Panc1 (cell line): ENCODE measurements at regions not wholly inside any gene's neighbourhood (a gene's known extent, or its start where the extent isn't known, plus 50 kb on each side); places are given as distances from the start of the nearest gene placed in this dataset.

Experiments
- ATAC-seq: fragments of 200-7000 bp; cut with Tn5 transposase; 2 replicates; pipeline ENCODE4 v1.9.1; 2020; ENCODE audit warnings: mild to moderate bottlenecking, moderate library complexity
- BruUV-seq: library from RNA; stranded (reverse); fragments of 400-500 nt; replicated peaks from 2 replicates; lab custom pipeline; 2021; lab: Mats Ljungman, UMichigan
- CTCF ChIA-PET: fragments of 300-600 bp; sonication (Branson Sonifier 250); formaldehyde crosslinking; loops from one replicate; lab custom pipeline; 2022; ENCODE audit warnings: antibody characterized with exemption; lab: Charles Lee
- POLR2A ChIA-PET: fragments of 300-600 bp; sonication (Branson Sonifier 250); formaldehyde crosslinking; loops from one replicate; lab custom pipeline; 2022; ENCODE audit warnings: antibody characterized with exemption; lab: Charles Lee
- DNase-seq: peaks from one replicate; pipeline ENCODE4 v3.0.0-alpha.2; 2010; ENCODE audit warnings: low read depth, low spot score
- H3K27ac ChIP-seq: 2 replicates; pipeline ENCODE4 v1.5.1; 2011; ENCODE audit warnings: mild to moderate bottlenecking, low read length, inconsistent platforms
- H3K27me3 ChIP-seq: fragments of 200-500 bp; sonication (Bioruptor generic); 2 replicates; pipeline ENCODE4 v1.6.0; 2014; ENCODE audit warnings: low read length, inconsistent platforms; ENCODE audit not compliant: control insufficient read depth, insufficient read depth
- H3K36me3 ChIP-seq: fragments of 200-500 bp; sonication (Bioruptor generic); 2 replicates; pipeline ENCODE4 v1.5.1; 2014; ENCODE audit warnings: inconsistent platforms, mild to moderate bottlenecking, low read length, moderate library complexity; ENCODE audit not compliant: control insufficient read depth, insufficient read depth
- H3K4me1 ChIP-seq: 2 replicates; pipeline ENCODE4 v1.5.1; 2011; ENCODE audit warnings: inconsistent platforms, mild to moderate bottlenecking, low read length, moderate library complexity; ENCODE audit not compliant: control insufficient read depth, insufficient read depth
- H3K4me3 ChIP-seq, 2 experiments: 2 replicates each; pipeline ENCODE4 v1.5.1; 2011 to 2012; ENCODE audit warnings: low read depth in 2 of 2, low read length in 2 of 2, mild to moderate bottlenecking in 2 of 2, inconsistent platforms in 1 of 2, moderate library complexity in 1 of 2
- H3K9me3 ChIP-seq: fragments of 200-500 bp; sonication (Bioruptor generic); 2 replicates; pipeline ENCODE4 v1.5.1; 2014; ENCODE audit warnings: low read depth, mild to moderate bottlenecking, inconsistent platforms, low read length, moderate library complexity; ENCODE audit not compliant: control insufficient read depth, insufficient read depth
- POLR2AphosphoS5 ChIP-seq: IDR thresholded peaks from 2 replicates; pipeline ENCODE4 v1.6.1; 2012; ENCODE audit warnings: mild to moderate bottlenecking, low read depth, low read length, moderate library complexity
- SIN3A ChIP-seq: IDR thresholded peaks from 2 replicates; pipeline ENCODE4 v1.6.1; 2012; ENCODE audit warnings: low read depth, mild to moderate bottlenecking, low read length, moderate library complexity, borderline replicate concordance; ENCODE audit not compliant: insufficient read depth
- TCF7L2 ChIP-seq: IDR thresholded peaks from 2 replicates; pipeline ENCODE4 v1.6.1; 2011; ENCODE audit warnings: mild to moderate bottlenecking, low read depth, low read length, inconsistent platforms
- in situ Hi-C: cut with HindIII; loops from 2 replicates; pipeline ENCODE4 v1.10.0; 2016; ENCODE audit warnings: low sequenced_read_pairs, low pct_unique_long_range_greater_than_20kb
- intact Hi-C: fragments of 100-400 bp; cut with micrococcal nuclease; formaldehyde crosslinking; loops from one replicate; pipeline ENCODE4 v1.10.0; 2022; ENCODE audit not compliant: unreplicated experiment
- TF ChIP-seq, protein P1 (sequence below): fragments of 450-650 bp; IDR thresholded peaks from 2 replicates; pipeline ENCODE4 v1.5.1; 2017; ENCODE audit warnings: mild to moderate bottlenecking
- TF ChIP-seq, protein P2 (sequence below), 2 experiments: IDR thresholded peaks; 2 replicates each; pipeline ENCODE4 v1.6.1; 2011 to 2012; ENCODE audit warnings: low read depth in 2 of 2, control low read depth in 1 of 2, low read length in 1 of 2, mild to moderate bottlenecking in 1 of 2, moderate library complexity in 1 of 2; ENCODE audit not compliant: insufficient read depth in 1 of 2

DNA sequence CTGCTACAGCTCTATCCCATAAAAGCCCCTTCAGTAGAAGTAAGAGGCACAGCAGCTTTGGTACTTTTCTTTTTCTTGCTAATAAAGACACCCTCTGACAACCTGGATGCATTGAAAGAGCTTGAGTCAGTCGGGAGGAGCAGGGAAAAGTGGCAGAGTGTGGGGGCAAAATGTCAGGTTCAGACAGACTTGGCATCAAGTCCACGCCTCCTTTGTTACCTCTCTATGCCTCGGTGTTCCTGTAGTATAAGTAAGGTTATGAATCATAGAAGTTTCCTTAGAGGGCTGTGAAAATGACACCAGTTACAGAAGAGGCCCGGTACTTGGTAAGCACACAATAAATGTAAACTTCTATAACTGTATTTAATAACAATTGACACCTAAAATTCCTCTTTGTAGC lies 133.9 kb downstream of the ESM1 start:
- in situ Hi-C loops: no loop called here
- ChIA-PET POLR2A (no interaction called here), CTCF (interaction anchor here (0.6 kb wide), 1 partner anchor 44 kb away, joined by 3 read pairs; no protein-coding TSS in a partner anchor)
- Histone ChIP-seq H3K4me1 (no peaks in the 10 kb centered on the region), H3K36me3 (no peaks in the 10 kb centered on the region), H3K4me3 (no peak overlapping the region), H3K9me3 (no peaks in the 10 kb centered on the region), H3K27me3 (peaks cover 8% of the 10 kb centered on the region; the same call in 1 of the 2 replicates), H3K27ac (no peak overlapping the region)
- intact Hi-C loops: no loop called here
- no peak for DNase-seq
- ATAC-seq: no peak
- BruUV-seq: no TSS peak
- TF ChIP-seq, protein P1, sequence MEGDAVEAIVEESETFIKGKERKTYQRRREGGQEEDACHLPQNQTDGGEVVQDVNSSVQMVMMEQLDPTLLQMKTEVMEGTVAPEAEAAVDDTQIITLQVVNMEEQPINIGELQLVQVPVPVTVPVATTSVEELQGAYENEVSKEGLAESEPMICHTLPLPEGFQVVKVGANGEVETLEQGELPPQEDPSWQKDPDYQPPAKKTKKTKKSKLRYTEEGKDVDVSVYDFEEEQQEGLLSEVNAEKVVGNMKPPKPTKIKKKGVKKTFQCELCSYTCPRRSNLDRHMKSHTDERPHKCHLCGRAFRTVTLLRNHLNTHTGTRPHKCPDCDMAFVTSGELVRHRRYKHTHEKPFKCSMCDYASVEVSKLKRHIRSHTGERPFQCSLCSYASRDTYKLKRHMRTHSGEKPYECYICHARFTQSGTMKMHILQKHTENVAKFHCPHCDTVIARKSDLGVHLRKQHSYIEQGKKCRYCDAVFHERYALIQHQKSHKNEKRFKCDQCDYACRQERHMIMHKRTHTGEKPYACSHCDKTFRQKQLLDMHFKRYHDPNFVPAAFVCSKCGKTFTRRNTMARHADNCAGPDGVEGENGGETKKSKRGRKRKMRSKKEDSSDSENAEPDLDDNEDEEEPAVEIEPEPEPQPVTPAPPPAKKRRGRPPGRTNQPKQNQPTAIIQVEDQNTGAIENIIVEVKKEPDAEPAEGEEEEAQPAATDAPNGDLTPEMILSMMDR: no peak
- TF ChIP-seq, protein P2, sequence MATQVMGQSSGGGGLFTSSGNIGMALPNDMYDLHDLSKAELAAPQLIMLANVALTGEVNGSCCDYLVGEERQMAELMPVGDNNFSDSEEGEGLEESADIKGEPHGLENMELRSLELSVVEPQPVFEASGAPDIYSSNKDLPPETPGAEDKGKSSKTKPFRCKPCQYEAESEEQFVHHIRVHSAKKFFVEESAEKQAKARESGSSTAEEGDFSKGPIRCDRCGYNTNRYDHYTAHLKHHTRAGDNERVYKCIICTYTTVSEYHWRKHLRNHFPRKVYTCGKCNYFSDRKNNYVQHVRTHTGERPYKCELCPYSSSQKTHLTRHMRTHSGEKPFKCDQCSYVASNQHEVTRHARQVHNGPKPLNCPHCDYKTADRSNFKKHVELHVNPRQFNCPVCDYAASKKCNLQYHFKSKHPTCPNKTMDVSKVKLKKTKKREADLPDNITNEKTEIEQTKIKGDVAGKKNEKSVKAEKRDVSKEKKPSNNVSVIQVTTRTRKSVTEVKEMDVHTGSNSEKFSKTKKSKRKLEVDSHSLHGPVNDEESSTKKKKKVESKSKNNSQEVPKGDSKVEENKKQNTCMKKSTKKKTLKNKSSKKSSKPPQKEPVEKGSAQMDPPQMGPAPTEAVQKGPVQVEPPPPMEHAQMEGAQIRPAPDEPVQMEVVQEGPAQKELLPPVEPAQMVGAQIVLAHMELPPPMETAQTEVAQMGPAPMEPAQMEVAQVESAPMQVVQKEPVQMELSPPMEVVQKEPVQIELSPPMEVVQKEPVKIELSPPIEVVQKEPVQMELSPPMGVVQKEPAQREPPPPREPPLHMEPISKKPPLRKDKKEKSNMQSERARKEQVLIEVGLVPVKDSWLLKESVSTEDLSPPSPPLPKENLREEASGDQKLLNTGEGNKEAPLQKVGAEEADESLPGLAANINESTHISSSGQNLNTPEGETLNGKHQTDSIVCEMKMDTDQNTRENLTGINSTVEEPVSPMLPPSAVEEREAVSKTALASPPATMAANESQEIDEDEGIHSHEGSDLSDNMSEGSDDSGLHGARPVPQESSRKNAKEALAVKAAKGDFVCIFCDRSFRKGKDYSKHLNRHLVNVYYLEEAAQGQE (IDR thresholded peaks at IDR 0.05; ENCODE audit: insufficient read depth in 1 of 2, low read depth in 2 of 2, low read length in 1 of 2): no peak
- TF ChIP-seq SIN3A (no peak), TCF7L2 (no peak), POLR2AphosphoS5 (no peak)

DNA sequence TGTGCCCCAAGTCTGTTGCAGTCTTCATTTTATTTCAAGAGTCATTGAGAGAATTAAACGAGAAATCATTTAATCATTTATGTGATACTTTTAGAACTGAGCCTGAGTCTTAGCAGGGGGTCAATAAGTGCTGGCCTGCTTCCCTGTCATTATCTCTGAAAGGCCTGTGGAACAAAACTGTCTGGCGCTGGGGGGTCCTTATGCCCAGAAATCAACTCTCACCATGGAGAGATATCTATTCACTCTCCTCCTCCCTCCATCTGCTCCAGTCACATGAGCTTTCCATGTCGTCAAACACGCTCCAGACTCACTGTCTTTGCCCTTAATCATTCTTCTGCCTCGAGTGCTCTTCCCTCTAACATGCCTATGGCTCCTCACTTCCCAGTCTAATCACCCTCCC lies 136.8 kb downstream of the ESM1 start:
- no peaks in the 10 kb centered on the region for H3K36me3 ChIP-seq
- TF ChIP-seq SIN3A: no peak
- no peak for TF ChIP-seq TCF7L2
- TF ChIP-seq, protein P1: no peak
- TF ChIP-seq, protein P2 (IDR thresholded peaks at IDR 0.05; ENCODE audit: insufficient read depth in 1 of 2, low read depth in 2 of 2, low read length in 1 of 2): no peak
- TF ChIP-seq POLR2AphosphoS5: no peak
- no peak overlapping the region for H3K27ac ChIP-seq
- H3K9me3 ChIP-seq: no peaks in the 10 kb centered on the region
- ATAC-seq (no peak), DNase-seq (no peak)
- ChIA-PET CTCF (no interaction called here), POLR2A (no interaction called here)
- peaks cover 8% of the 10 kb centered on the region; the same call in 1 of the 2 replicates for H3K27me3 ChIP-seq
- no peak overlapping the region for H3K4me3 ChIP-seq
- H3K4me1 ChIP-seq: no peaks in the 10 kb centered on the region
- in situ Hi-C loops (no loop called here), intact Hi-C loops (no loop called here)
- no TSS peak for BruUV-seq
